Heart left ventricle (tissue), 13 donors: ENCODE measurements at regions not wholly inside any gene's neighbourhood (a gene's known extent, or its start where the extent isn't known, plus 50 kb on each side); places are given as distances from the start of the nearest gene placed in this dataset.

Experiments
- CTCF ChIP-seq, 12 donors: fragments of 200-600 bp; sonication (generic) in 4 of 12; IDR thresholded peaks; one replicate each; pipeline versions ENCODE4 v1.5.0 to v1.8.0; 2018 to 2022; ENCODE audit warnings: antibody characterized with exemption in 12 of 12, mild to moderate bottlenecking in 5 of 12
- POLR2A ChIP-seq, 2 donors: fragments of 450-650 bp; IDR thresholded peaks; one replicate each; pipeline ENCODE4 v1.6.1; 2017; ENCODE audit warnings: antibody characterized with exemption in 2 of 2, mild to moderate bottlenecking in 2 of 2, moderate library complexity in 2 of 2
- donor health status: ischemic (EF 13 %, LVEDD 7.1; RV severe dilation, severe dysfunction).
- donor health status: DM: no; HTN: yes; CAD: no.
- donor health status: DM: no; HTN: no; CAD: no.
- donor health status: ischemic (EF 25% LVEDD 6.9; RV normal size, moderate dysfunction).
- donor health status: ischemic (EF 25% LVEDD 5.7; RV mildly dilated, moderate dysfunction).
- donor health status: ischemic (EF 35%, LVEDD 5.7; RV mildly dilated, moderate dysfunction).
- donor health status: nonischemic (EF 11% LVEDD 7.7; RV severe dilation, severe dysfunction).
- donor health status: DM: yes; HTN: yes; CAD: no.
- donor health status: PGD.
- donor health status: ischemic (EF 29% LVEDD 5.4; RV normal size, mild dysfunction).
- donor health status: nonischemic (EF 23%, LVEDD 6.1; RV moderate dilation, normal function).

- TF ChIP-seq CTCF (IDR thresholded peaks at IDR 0.05), result no peak
- TF ChIP-seq POLR2A (IDR thresholded peaks at IDR 0.05), result no peak
Observed at GRCh38 chr4:72971572-72971971, 97.9 kb downstream of the COX18 start.
